ENCODE measurements at regions not wholly inside any gene's neighbourhood (a gene's known extent, or its start where the extent isn't known, plus 50 kb on each side); places are given as distances from the start of the nearest gene placed in this dataset.

- peak; percentile 61 for TF ChIP-seq CTCF (IDR thresholded peaks at IDR 0.05)
- no peak for TF ChIP-seq EP300 (IDR thresholded peaks at IDR 0.05; ENCODE audit: borderline replicate concordance in 1 of 2, low read depth in 1 of 2, low read length in 1 of 2)
- no peak for TF ChIP-seq NFIC (IDR thresholded peaks at IDR 0.05; ENCODE audit: borderline replicate concordance)
- TF ChIP-seq POLR2AphosphoS5 (IDR thresholded peaks at IDR 0.05; ENCODE audit: low read depth, low read length), result no peak
- TF ChIP-seq JUND (IDR thresholded peaks at IDR 0.05), result no peak
- no peak for TF ChIP-seq EZH2phosphoT487 (IDR thresholded peaks at IDR 0.05; ENCODE audit: borderline replicate concordance, low read depth)
- TF ChIP-seq RFX5 (IDR thresholded peaks at IDR 0.05; ENCODE audit: low read length), result no peak
These were observed 759.6 kb downstream of the RAB28 start for GRCh38 chr4:12724510-12724909.
